Lung (tissue), 11 donors: ENCODE measurements at regions not wholly inside any gene's neighbourhood (a gene's known extent, or its start where the extent isn't known, plus 50 kb on each side); places are given as distances from the start of the nearest gene placed in this dataset.
A peak's percentile ranks its signal among the peaks of the same experiment; 100 is the strongest.

ENCODE experiments used
- ATAC-seq: fragments of 200-7000 bp; cut with Tn5 transposase; one replicate; pipeline ENCODE4 v1.9.1; 2020; ENCODE audit warnings: moderate number of reproducible peaks; ENCODE audit not compliant: insufficient read depth, low FRiP score
- DNase-seq, 3 donors: peaks; one replicate each; pipeline ENCODE4 v3.0.0-alpha.2; 2013 to 2017
- H3K27ac ChIP-seq, 2 donors: one replicate each; pipeline ENCODE4 v1.5.1; 2013; ENCODE audit warnings: mild to moderate bottlenecking in 2 of 2, moderate library complexity in 2 of 2, control low read depth in 1 of 2, inconsistent platforms in 1 of 2, low read depth in 1 of 2, low read length in 1 of 2
- H3K27me3 ChIP-seq, 3 donors: one replicate each; pipeline ENCODE4 v1.5.1; 2013; ENCODE audit warnings: low read length in 2 of 3; ENCODE audit not compliant: control insufficient read depth in 3 of 3, insufficient read depth in 3 of 3
- H3K36me3 ChIP-seq, 4 donors: one replicate each; pipeline ENCODE4 v1.5.1; 2013; ENCODE audit warnings: low read length in 4 of 4, mild to moderate bottlenecking in 1 of 4, moderate library complexity in 1 of 4; ENCODE audit not compliant: control insufficient read depth in 4 of 4, insufficient read depth in 4 of 4
- H3K4me1 ChIP-seq, 5 donors: one replicate each; pipeline ENCODE4 v1.5.1; 2013; ENCODE audit warnings: low read length in 5 of 5, mild to moderate bottlenecking in 2 of 5, moderate library complexity in 1 of 5; ENCODE audit not compliant: control insufficient read depth in 5 of 5, insufficient read depth in 5 of 5
- H3K4me3 ChIP-seq: one replicate; pipeline ENCODE4 v1.5.1; 2013; ENCODE audit warnings: mild to moderate bottlenecking, control low read depth, moderate library complexity
- H3K9ac ChIP-seq, 2 donors: one replicate each; pipeline ENCODE4 v1.5.1; 2013; ENCODE audit warnings: low read length in 2 of 2, control low read depth in 1 of 2; ENCODE audit not compliant: insufficient read depth in 1 of 2
- H3K9me3 ChIP-seq, 4 donors: one replicate each; pipeline ENCODE4 v1.5.1; 2013; ENCODE audit warnings: low read length in 3 of 4, mild to moderate bottlenecking in 1 of 4, moderate library complexity in 1 of 4; ENCODE audit not compliant: control insufficient read depth in 4 of 4, insufficient read depth in 3 of 4
- WGBS, 2 donors: extraction: QIAGEN DNeasy Blood & Tissue Kit; methylation state at CpG; one replicate each; pipeline ENCODE4 v1.1.7; 2013; 5-methylcytosine and 5-hydroxymethylcytosine counted together
- TF ChIP-seq, protein P1 (sequence below): IDR thresholded peaks from 2 replicates; pipeline ENCODE4 v1.5.1; 2012; ENCODE audit warnings: mild to moderate bottlenecking; ENCODE audit errors: control extremely low read depth, extremely low read depth
- donor health status: control.
- donor health status: control.
- donor health status: Bipolar disorder and iron deficiency.
- donor health status: healthy.
- donor health status: DM: yes; HTN: yes; CAD: no.

DNA sequence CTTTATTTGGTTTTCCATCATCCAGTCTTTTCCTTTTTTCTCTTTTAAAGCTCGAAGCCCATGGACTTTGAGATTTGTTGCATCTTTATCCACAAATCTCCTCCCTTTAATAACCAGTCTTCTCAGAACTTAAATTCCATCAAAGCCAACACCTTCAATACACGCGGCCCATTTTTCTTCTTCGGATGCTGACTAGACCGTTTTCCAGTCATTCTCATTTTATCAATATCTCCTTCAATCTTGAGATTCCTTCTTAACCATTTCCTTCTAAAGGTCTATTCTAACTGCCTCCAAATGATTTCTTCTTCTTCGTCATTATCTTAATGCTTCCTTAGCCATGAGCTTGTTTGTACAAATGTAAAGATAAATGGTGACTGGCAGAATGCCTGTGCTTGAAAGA is 173.5 kb downstream of the BAMBI start:
- 89 to 95% methylated on average over 6 of the region's 6 CpGs for WGBS, 2 donors
- H3K4me1 ChIP-seq, result peaks cover 0 to 9% (median 2%) of the 10 kb centered on the region in 5 donors
- H3K27ac ChIP-seq, result no peak overlapping the region
- H3K27me3 ChIP-seq, result no peaks in the 10 kb centered on the region
- H3K9ac ChIP-seq, result no peak overlapping the region
- no peak overlapping the region for H3K4me3 ChIP-seq
- no peak for ATAC-seq
- TF ChIP-seq, protein P1, sequence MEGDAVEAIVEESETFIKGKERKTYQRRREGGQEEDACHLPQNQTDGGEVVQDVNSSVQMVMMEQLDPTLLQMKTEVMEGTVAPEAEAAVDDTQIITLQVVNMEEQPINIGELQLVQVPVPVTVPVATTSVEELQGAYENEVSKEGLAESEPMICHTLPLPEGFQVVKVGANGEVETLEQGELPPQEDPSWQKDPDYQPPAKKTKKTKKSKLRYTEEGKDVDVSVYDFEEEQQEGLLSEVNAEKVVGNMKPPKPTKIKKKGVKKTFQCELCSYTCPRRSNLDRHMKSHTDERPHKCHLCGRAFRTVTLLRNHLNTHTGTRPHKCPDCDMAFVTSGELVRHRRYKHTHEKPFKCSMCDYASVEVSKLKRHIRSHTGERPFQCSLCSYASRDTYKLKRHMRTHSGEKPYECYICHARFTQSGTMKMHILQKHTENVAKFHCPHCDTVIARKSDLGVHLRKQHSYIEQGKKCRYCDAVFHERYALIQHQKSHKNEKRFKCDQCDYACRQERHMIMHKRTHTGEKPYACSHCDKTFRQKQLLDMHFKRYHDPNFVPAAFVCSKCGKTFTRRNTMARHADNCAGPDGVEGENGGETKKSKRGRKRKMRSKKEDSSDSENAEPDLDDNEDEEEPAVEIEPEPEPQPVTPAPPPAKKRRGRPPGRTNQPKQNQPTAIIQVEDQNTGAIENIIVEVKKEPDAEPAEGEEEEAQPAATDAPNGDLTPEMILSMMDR, result no peak
- no peaks in the 10 kb centered on the region for H3K36me3 ChIP-seq
- no peaks in the 10 kb centered on the region for H3K9me3 ChIP-seq
- no peak for DNase-seq

DNA sequence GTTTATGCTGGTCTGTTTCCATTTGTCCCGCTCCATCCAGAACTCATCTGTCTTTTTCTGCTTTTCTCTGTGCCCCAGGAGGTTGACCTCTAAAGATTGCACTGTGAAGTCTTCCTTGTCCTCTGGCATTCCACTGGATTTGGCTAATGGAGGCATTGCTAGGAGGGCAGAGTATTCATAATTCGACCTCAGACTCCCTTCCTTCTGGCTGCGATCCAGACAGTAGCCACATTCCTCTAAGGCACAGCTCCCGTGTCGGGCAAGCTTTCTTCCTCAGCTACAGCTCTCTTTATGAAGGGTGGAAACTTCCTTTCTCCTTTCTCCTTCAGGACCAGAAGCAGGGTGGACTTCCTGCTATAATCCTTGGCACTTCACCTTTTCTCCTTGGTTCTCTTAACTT is 175.9 kb downstream of the BAMBI start:
- ATAC-seq (no peak), DNase-seq (peak; percentile 68 to 73 (median 72))
- TF ChIP-seq, protein P1, result no peak
- WGBS, 2 donors, result 47 to 57% methylated on average over 5 of the region's 5 CpGs
- no peaks in the 10 kb centered on the region for H3K36me3 ChIP-seq
- H3K9ac ChIP-seq, result no peak overlapping the region
- H3K4me3 ChIP-seq, result no peak overlapping the region
- no peaks in the 10 kb centered on the region for H3K9me3 ChIP-seq
- no peak overlapping the region for H3K27ac ChIP-seq
- peaks cover 0 to 9% (median 2%) of the 10 kb centered on the region in 5 donors for H3K4me1 ChIP-seq
- H3K27me3 ChIP-seq, result no peaks in the 10 kb centered on the region

DNA sequence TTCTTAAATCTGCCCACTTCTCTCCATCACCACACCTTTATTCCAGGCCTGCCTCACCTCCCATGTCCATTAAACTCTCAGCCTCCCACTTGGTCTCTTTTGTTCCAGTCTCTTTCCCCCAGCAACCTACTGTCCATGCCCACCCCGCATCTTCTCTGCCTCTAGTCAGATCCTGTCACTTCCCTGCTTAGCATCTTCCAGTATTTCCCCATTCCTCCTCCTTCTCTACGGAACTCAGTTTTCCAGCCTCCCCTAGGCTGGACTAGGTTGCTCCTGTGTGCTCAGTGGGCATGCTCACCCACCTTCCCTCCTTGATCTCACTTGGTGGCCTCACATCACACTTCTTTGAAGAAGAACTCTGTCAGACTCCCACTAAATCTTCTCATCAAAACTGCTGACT is 179.8 kb downstream of the BAMBI start:
- WGBS, 2 donors, result 96 to 100% methylated on average over 2 of the region's 2 CpGs

More for the DNA sequence above, 179.8 kb downstream of the BAMBI start:
- no peaks in the 10 kb centered on the region for H3K36me3 ChIP-seq
- no peaks in the 10 kb centered on the region for H3K9me3 ChIP-seq
- no peak overlapping the region for H3K9ac ChIP-seq
- no peak overlapping the region for H3K27ac ChIP-seq
- H3K4me1 ChIP-seq, result peaks cover 0 to 9% (median 2%) of the 10 kb centered on the region in 5 donors
- ATAC-seq (no peak), DNase-seq (no peak)
- H3K27me3 ChIP-seq, result no peaks in the 10 kb centered on the region
- TF ChIP-seq, protein P1, result no peak
- H3K4me3 ChIP-seq, result no peak overlapping the region
